HS-5 (cell line): ENCODE measurements at regions not wholly inside any gene's neighbourhood (a gene's known extent, or its start where the extent isn't known, plus 50 kb on each side); places are given as distances from the start of the nearest gene placed in this dataset.
"Not testable (repeated sequence)": the region's sequence is repeated elsewhere in the genome, so short reads cannot be mapped to it uniquely, and the experiment has no call there.

Source experiments
- DNase-seq: peaks from one replicate; pipeline ENCODE4 v3.0.0-alpha.2; 2012; ENCODE audit warnings: low read depth

DNA sequence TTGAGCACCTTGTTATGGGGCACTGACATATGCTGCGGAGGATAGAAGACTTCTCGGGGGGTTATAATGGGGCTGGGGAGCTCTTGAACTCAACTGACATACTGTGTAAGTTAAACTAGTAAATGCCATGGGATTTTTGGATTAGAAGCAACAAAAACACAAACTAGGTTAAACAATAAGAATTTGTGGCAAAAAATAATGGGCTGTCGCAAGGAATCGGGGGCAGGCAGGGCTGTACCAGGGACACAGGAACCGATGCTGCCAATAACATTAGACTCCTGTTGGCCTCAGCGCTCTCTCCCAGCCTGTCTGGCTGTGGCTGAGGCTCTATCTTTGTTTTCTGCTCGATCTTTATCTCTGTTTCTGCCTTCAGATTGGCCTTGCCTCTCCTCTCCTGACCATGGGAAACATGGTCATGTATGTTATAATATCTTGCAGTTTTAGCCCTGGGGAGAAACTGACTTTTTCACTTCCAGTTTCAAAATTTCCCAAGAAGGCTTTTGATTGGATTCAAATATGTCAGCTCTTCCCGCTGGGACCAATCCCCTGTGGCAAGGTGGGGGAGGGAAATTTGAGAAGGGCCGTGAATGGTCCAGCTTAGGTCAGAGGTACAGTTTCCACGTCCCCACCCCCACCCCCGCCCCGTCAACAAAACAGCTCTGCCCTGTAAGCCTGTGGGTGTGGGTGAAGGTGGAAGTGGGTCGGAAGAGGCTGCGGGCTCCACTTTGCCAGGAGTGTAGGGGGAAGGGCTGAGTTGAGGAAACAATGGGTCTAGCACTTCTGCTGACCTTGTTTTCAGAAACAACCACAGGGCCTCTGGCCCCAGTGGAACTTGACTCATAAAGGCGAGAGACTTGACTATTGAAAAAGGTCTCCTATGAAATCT, 161.1 kb upstream of the TBL1XR1 start:
- DNase-seq = peak; percentile 28

DNA sequence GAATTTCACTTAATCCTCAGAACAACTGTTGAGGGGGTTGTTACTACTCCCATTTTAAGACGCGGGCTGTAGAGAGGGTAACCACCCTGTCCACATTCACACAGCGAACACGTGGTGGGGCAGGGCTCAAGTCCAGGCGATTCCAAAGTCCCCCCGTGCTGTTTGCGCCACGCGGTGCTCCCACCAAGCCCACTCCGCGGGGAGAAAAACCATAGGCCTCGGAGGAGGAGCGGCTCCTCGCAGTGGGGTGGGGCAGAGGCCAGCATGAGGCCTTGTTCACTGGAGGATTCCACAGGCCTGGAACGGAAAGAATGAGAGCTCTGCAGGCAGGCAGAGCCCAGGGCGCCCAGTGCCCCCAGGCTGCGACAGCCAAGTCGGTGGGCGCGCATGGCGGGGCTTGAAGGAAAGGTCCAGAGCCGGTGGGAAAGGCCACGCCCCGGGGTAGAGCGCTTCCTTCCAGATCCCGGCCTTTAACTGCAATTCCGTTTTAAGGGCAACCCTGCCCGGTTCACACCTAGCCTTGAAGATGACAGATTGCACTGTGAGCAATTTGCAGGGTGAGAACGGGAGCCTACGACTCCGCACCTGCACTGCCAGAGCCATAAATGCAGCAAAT, 161.8 kb upstream of the TBL1XR1 start:
- DNase-seq = no peak

DNA sequence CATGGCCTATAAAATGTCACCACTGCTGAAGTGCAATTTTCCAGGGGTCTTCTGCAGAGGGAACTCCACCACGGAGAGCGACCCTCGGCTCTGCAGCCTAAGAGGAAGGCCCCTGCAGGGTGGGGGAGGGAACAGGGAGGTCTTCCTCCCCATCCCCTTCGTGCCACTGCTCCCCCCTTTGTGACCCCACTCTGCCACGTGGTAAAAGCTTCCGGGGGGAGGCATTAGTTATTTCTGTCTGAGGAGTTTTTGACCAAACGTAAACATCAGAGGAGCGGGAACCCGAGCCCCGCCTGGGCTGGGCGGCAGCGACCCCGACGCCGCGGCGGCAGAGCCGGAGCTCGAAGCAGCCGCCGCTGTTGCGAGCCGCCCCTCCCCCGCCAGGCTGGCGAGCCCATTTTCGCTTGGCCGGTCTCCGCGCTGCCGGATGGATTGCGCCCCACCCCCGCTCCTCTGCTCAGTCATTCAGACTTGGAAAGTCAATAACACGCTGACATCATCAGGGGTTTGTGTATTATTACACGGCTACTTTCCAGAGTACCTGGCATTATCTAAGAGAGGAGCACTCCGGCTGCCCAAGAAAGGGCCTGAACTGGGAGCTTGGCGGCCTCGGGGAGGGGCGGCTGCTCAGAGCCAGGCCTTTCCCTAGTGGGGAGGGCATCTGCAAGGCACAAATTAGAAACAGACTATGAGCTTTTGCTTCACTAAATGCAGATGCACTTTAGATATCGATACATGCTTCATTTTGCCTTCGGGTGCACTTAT, 162.5 kb upstream of the TBL1XR1 start:
- peak; percentile 93 for DNase-seq

DNA sequence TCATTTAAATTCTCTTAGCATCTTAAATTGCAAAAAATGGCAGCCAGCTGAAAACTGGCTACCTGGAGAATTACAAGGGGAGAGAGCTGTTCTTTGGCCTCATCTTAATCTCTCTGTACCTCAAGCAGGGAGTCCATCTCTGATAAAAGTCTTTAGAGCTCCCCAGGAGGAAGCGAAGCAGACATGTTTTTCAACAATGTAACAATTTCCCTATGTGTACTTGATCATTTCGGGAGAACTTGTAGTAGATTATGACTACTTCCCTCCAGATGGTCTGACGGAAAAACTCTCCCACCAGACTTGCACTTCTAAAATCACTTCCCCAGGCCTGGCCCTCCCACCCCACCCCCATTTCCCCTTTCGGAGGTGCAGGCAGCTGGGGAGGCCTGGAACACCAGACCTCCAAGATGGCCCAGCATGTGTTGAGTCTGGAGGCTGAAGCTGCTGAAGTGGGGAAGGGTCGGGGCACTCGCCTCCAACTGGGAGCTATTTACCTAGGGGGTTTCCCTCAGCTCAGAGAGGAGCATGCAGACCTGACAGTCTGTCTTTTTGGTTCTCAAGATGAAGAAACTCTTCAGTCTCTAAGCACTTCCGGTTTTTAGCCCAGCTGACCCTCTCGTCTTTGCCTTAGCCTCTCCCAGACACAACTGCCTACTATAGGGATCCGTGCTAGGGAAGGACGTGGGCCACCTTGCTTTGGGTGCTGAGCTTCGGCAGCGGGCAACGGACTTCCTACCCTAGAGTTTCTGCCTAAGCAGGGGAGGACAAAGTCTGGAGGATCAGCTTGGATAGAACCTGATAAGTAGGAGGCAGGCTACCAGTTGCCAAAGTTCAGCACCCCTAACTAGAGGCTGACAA, 164.0 kb upstream of the TBL1XR1 start:
- no peak for DNase-seq

DNA sequence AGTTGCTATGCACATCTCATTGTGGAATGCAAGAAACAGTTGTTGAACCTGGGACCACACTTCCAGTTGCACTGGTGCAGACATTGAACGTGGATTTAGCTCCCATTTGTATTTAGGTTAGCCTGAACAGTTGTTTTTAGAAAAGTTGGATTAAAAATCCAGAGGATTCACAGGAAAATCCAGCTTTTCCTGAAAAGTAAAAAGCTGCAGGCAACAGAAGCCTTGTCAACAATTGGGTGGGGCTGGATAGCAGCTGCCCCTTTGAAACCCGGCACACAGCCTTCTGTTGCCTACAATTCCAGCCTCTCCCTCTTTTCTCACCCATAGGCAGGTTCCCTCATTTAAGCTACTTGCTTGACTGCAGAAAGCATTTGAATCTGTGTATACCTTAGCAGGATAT, 165.3 kb upstream of the TBL1XR1 start:
- DNase-seq = no peak

DNA sequence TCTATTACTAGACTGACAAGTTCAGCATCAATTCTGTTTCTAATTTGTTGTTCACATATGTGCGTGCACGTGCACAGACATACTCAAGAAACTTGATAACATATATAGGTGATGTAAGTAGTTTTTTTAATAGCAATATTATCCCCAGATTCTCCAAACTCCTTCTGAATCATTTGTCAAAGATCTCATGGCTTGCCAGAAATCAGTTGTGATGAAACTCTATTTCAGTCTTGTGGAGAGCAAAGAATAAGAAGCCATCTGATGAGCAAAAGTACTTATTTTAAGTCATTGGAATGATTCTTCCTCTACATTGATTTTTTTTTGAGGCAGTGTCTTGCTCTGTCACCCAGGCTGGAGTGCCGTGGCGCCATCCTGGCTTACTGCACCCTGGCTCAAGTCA, 167.0 kb upstream of the TBL1XR1 start:
- no peak for DNase-seq

DNA sequence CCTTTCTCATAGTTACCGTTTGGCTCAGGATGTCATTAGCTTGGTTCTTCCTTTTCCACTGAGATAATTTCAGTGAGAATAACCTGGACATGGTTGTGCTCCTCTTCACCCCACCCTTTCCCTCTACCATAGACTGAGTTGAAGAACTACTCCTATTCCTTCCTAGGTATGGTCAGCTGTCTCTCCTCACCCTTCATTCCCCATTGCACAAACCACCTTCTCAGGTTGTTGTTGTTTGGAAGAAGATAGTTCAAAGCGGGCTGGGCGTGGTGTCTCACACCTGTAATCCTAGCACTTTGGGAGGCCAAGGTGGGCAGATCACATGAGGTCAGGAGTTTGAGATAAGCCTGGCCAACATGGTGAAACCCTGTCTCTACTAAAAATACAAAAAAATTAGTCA, 168.0 kb upstream of the TBL1XR1 start:
- DNase-seq = not testable (repeated sequence)

DNA sequence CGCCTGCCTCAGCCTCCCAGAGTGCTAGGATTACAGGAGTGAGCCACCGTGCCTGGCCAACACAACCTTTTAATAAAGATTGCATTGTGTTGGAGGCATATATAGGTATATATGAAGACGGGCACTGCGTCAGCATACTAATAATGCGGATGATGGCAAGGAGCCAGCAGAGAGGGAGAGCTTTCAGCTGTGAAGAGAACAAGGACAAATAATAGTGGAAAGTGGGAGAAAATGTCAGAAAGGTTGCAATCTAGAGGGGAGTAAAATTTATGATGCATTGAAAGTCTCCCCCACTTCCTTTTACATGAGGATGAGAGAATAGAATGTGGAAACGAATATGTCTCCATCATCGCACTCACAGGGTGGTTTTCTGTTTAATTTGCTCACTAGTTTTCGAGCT, 170.5 kb upstream of the TBL1XR1 start:
- DNase-seq = no peak

DNA sequence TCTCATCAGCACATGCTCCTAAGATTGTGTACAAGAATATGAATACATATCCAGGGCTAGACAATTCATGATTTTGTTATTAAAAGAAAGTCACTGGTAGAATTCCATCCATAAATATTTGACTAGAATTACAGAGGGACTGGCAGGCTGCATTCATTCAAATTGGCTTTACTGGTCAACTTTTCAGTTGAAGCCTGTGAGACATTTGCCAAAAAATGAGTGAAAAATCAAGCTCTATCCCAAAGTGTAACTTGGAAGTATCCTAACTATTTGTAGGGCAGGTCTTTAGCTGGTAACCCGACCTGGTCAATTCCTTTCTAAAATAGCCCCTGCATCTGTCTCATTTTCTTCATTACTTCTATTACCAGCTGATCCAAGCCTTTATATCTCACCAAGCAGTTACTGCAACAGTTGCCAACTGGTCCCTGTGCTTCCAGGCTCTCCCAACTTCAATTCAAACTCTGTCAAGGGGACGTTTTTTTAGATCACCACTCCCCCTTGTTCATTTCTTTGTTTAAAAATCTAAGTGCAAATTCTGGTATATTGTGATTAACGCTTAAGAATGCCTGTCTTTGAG, 173.1 kb upstream of the TBL1XR1 start:
- DNase-seq = no peak

DNA sequence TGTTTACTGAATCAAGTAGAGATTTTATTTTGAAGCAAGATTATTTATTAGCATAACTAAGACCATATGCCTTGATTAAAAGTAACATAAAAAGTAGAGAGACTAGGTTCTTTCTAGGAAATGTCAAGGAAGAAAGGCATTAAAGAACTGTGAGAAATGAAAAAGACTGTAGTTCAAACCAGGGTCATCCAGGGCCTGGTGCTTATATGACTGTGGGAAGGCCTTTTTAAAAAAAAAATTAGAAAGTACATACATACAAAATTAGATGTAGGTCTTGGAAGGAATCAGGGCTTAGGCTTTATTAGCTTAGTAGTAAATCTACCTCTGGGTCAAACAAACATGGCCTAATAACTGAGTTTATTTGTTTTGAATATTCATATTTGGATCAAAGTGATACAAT, 173.9 kb upstream of the TBL1XR1 start:
- DNase-seq = no peak

DNA sequence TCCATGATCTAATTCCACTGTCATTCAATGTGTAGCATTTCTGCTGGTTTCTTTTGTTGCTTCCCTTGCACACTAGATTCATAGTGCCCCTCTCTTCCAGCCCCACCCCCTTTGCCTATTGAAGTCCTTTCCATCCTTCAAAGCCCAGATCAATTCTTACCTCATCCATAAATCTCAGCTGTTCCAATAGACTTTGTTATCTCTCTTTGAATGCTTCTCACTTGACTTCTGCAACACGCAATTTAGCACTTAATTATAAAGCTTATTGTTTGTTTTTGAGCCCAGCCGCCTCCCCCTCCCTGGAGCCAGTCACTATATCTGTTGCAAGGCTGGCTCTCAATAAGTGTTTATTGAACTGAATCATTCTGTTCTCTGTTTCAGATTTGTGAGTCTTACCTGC, 174.6 kb upstream of the TBL1XR1 start:
- no peak for DNase-seq

DNA sequence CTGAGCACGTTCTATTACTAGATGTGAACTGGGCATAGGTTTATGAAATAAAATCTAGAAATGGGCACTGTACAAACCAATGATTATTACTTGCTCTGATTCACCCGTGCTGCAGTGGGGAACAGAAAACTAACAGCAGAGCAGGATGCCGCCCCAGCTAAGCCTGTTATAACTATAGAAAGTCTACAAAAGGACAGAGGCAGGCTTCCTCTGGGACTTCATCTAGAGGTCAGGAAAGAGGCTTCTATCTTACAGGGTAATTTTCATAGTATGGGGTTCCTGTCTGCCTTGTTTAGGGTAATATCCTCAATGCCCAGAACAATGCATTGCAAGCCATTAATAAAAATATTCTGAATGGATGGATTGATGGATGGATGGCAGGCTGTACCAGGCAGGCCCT, 177.0 kb upstream of the TBL1XR1 start:
- DNase-seq = no peak

DNA sequence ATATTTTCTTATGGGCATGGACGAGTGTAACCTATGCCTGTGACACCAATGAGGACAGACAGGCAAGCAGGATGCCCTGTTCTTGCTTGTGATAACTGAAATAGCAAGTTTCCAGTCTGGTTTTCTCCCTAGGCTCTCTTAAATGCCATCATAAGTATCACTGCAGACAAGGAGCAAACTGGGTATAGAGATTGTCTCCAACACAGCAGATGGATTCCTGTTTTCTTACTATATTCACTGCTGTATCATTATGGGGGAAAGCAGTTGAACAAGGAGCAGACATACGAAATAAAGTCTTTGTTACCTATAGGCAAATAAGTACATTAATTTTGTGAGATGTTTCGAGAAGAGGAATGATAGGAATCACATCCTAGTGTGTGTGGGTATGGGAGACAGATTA, 178.0 kb upstream of the TBL1XR1 start:
- DNase-seq = no peak

DNA sequence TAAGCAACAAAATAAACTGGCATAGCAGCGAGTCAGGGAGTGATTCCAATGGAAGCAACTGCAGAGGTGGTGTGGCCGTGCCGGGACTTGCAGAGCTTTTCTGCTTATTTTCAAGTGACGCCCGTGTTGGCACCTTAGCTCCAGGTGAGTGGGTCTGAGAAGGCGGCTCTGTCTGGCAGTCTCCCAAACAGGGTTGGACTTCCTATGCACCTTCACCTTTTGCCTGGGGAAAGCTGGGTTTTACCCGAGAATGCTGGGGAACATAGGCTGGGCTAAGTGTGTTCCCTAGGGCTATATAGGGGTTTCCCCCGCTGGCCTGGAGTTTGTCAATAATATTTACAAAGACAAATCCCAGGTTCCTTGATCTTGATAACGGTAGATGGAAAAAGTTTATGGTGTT, 179.9 kb upstream of the TBL1XR1 start:
- DNase-seq = no peak

DNA sequence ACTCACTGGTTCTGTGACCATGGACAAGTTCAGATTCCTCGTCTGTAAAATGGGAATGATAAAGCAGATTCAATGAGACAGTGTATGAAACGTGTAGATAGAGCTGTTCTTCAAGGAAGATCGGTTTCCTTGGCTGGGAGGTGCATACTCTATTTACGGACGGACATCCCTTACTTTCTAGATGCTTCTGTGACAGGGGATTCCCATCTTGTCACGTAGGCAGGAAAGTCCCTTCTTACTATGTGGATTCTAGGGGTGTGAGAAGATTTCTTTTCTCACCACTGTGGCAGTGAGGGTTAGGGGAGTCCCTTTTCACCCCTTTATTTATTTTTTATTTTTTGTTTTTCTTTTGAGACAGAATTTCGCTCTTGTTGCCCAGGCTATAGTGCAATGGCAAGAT, 180.9 kb upstream of the TBL1XR1 start:
- DNase-seq = no peak

DNA sequence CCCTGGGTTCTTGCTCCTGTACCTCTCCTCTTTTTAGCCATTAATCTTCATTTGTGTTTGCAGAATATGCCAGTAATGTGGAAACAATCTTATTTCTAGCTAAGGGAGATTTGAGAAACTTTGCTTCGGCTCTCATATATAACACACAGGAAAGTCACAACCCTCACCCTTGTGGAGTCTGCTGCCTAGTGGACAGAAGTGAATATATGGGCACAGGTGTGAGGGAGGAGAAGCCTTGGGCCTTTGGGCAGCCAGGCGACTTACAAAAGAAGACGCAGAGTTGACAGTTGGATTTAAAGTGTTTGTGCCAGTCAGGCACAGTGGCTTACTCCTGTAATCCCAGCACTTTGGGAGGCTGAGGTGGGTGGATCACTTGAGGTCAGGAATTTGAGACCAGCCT, 181.8 kb upstream of the TBL1XR1 start:
- no peak for DNase-seq

DNA sequence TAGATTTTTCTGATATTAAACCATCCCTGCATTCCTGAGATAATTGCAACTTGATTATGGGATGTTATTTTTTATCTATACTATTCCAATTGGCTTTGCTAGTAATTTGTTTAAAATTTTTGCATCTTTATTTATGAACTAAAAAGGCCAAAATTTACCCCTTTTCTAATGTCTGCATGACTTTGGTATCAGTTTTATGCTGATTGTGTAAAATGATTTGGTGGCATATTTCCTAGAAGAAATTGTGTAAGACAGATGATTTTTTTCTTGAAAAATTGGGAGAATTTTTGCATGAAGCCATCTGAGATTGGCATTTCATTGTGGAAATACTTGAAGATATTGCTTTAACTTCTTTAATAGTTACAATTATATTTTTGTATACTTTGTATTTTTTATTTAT, 183.8 kb upstream of the TBL1XR1 start:
- DNase-seq = no peak

DNA sequence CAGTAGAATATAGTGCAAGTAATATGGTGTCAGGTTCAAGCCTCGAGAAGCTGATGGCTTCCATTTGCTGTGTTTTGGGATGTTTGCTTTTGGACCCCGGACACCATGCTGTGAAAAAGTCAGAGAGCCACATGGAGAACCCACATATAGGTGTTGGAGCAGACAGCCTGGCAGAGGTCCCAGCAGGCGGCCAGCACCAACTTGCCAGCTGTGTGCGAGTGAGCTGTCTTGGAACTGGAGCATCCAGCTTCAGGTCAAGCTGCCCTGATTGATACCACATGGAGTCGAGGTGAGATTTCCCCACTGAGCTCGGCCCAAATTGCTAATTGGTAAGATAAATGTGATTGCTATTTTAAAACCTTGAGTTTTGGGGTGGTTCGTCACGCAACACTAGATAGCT, 185.7 kb upstream of the TBL1XR1 start:
- no peak for DNase-seq

DNA sequence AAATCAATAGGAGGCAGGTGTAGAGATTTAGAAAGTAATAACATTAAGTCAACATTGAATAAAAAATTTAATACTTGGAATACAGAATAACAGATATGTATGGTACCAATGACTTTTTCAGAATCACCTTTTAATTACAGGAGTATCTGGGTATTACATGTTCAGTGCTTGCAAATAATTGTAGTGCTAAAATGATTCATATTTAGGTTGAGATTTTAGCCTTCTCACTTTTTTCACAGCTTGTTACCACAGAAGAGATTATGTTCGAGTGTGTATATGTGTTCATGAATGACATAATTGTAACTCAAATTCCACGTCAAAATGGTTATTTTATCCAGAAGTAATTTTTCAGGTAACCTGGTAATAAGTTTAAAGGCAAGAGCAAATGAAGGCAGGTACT, 187.9 kb upstream of the TBL1XR1 start:
- no peak for DNase-seq

DNA sequence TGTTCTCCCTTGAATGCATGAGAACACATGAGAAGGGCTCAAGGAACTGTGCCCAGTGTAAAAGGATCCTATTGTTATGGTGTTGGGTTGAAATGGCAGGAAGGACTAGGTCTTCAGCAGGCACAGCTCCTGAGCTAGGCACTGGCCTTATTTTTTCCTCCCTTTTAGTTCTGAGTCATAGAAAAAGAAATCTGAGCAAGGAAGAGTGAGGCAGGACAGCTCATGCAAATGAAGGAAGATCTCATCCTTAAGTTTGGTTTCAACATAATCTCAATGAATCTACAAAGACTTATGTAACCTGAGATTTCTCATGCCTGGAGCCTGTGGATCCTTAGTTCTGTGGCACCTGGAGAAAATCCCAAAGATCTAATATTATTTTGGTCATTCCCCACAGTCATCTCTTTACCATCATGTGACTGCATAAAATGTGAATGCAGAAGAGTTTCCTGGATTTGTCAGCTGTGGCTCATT, 188.6 kb upstream of the TBL1XR1 start:
- DNase-seq = peak; percentile 68

DNA sequence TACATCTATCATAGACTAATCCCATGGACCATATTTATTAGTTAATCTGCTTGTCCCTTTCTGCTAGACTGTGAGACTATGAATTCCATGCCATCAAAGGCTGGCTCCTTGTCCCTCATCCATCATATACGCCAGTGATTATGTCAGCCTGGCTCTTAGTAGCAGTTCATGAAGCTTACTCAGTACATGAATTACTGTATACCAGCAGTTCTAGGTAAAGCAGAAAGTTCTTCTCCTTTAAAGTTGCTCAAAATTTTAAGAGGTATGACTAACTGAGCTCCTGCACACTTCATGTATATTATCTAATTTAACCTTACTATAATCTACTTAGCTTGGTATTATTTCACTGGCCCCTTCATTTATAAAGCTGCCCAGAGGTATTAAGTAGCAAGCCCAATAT, 190.9 kb upstream of the TBL1XR1 start:
- DNase-seq = no peak
